ENCODE measurements at regions not wholly inside any gene's neighbourhood (a gene's known extent, or its start where the extent isn't known, plus 50 kb on each side); places are given as distances from the start of the nearest gene placed in this dataset.

DNA sequence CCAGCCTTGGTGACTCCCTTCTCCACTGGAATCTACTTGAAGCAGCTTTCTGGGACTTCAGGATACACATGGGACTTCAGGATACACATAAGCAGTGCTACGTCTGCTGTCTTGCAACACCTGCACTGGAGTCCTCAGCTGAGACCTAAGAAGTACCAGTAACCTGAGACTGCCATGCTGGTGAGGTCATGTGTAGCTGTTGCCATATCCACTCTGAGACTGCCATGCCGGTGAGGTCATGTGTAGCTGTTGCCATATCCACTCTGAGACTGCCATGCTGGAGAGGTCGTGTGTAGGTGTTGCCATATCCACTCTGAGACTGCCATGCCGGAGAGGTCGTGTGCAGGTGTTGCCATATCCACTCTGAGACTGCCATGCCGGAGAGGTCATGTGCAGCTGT, 937.9 kb downstream of the EFNB2 start:
- WGBS, 2 donors: 94 to 95% methylated on average over 6 of the region's 6 CpGs

DNA sequence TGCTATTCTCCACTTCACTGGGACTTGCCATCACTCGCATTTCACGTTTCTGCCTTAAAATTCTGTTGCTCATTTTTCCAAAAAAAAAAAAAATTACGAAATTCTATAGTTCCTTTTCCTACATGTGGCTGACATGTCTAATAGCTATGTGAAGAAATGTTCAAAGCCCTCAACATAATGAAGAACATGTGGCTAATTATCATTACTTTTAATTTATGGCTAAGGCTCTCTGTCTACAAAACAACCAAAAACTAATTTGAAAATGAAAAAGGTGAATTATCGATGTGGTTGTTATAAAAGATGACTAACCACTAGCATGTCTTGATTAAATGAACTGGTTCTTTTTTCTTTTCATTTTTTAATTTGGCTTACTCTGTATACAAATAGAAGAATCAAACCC, 940.0 kb downstream of the EFNB2 start:
- H3K4me3 ChIP-seq: no peak overlapping the region
- intact Hi-C loops (cut with DNase I): no loop called here
- 83 to 89% methylated on average over 4 of the region's 4 CpGs for WGBS, 2 donors

More for the DNA sequence above, 937.9 kb downstream of the EFNB2 start:
- TF ChIP-seq, protein P1, sequence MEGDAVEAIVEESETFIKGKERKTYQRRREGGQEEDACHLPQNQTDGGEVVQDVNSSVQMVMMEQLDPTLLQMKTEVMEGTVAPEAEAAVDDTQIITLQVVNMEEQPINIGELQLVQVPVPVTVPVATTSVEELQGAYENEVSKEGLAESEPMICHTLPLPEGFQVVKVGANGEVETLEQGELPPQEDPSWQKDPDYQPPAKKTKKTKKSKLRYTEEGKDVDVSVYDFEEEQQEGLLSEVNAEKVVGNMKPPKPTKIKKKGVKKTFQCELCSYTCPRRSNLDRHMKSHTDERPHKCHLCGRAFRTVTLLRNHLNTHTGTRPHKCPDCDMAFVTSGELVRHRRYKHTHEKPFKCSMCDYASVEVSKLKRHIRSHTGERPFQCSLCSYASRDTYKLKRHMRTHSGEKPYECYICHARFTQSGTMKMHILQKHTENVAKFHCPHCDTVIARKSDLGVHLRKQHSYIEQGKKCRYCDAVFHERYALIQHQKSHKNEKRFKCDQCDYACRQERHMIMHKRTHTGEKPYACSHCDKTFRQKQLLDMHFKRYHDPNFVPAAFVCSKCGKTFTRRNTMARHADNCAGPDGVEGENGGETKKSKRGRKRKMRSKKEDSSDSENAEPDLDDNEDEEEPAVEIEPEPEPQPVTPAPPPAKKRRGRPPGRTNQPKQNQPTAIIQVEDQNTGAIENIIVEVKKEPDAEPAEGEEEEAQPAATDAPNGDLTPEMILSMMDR (IDR thresholded peaks at IDR 0.05): no peak
- intact Hi-C loops (cut with DNase I): no loop called here
- H3K27ac ChIP-seq: no peak overlapping the region
- H3K9me3 ChIP-seq: no peaks in the 10 kb centered on the region
- H3K27me3 ChIP-seq: no peaks in the 10 kb centered on the region
- no peak for ATAC-seq
- DNase-seq: no peak
- H3K36me3 ChIP-seq: no peaks in the 10 kb centered on the region
- no peak overlapping the region for H3K4me3 ChIP-seq
- no peaks in the 10 kb centered on the region for H3K4me1 ChIP-seq

DNA sequence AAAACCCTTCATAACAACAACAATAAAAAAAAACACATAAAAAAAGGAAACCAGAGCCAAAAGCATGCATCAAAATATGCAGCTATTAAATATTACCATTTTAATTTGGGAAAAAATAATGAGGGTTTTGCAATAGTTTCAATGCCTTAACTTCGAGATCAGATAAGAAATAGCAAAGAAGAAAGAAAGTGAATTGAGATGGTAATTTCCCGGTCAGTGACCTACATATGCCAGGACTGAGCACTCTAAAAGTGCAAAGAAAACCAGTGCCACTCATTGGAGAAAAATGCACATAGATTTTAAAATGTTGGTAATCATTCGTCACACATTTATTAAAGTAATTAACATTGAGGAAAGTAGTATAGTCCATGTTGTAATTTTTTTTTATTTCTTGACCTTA, 944.2 kb downstream of the EFNB2 start:
- TF ChIP-seq, protein P1 (IDR thresholded peaks at IDR 0.05): no peak
- peaks cover 0 to 3% (median 0%) of the 10 kb centered on the region in 7 donors for H3K27me3 ChIP-seq
- intact Hi-C loops (cut with DNase I): no loop called here
- no peak overlapping the region for H3K4me3 ChIP-seq
- H3K27ac ChIP-seq: no peak overlapping the region
- no peaks in the 10 kb centered on the region for H3K36me3 ChIP-seq
- H3K4me1 ChIP-seq: no peaks in the 10 kb centered on the region
- no peaks in the 10 kb centered on the region for H3K9me3 ChIP-seq
- WGBS, 2 donors: 84 to 92% methylated on average over 3 of the region's 3 CpGs
- DNase-seq (no peak), ATAC-seq (no peak)

More for the DNA sequence above, 940.0 kb downstream of the EFNB2 start:
- Histone ChIP-seq H3K27ac (no peak overlapping the region), H3K36me3 (no peaks in the 10 kb centered on the region), H3K27me3 (no peaks in the 10 kb centered on the region), H3K4me1 (no peaks in the 10 kb centered on the region), H3K9me3 (no peaks in the 10 kb centered on the region)
- TF ChIP-seq, protein P1 (IDR thresholded peaks at IDR 0.05): no peak
- ATAC-seq: no peak
- no peak for DNase-seq

DNA sequence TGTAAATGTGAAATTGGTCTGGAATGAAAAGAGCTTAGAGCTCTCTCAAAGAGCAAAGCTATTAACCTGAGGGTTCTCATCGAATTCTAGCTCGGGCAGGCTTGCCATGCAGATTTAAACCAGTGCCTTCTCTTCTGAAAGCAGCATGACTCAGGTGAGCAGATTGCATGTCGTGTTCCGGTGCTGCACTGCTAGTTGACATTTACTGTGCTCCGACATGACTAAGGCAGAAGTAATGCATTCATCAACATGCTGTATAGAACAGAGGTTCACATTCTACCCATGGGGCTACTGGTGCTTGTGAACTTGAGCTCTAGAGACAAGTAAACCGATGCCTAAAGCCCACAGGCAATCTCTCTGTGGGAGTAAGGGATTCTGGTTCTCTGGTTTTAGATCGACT, 947.7 kb downstream of the EFNB2 start:
- 89 to 93% methylated on average over 7 of the region's 7 CpGs for WGBS, 2 donors
- TF ChIP-seq, protein P1 (IDR thresholded peaks at IDR 0.05): no peak

More for the DNA sequence above, 947.7 kb downstream of the EFNB2 start:
- intact Hi-C loops (cut with DNase I): no loop called here
- Histone ChIP-seq H3K36me3 (no peaks in the 10 kb centered on the region), H3K27me3 (peaks cover 0 to 3% (median 0%) of the 10 kb centered on the region in 7 donors), H3K9me3 (no peaks in the 10 kb centered on the region), H3K27ac (no peak overlapping the region), H3K4me1 (no peaks in the 10 kb centered on the region), H3K4me3 (no peak overlapping the region)
- ATAC-seq: no peak
- no peak for DNase-seq
